Amniotic stem cell (primary cell): ENCODE measurements at regions not wholly inside any gene's neighbourhood (a gene's known extent, or its start where the extent isn't known, plus 50 kb on each side); places are given as distances from the start of the nearest gene placed in this dataset.

ENCODE experiments used
- DNase-seq: peaks from one replicate; lab custom pipeline; 2025; lab: John Stamatoyannopoulos, UW

DNA sequence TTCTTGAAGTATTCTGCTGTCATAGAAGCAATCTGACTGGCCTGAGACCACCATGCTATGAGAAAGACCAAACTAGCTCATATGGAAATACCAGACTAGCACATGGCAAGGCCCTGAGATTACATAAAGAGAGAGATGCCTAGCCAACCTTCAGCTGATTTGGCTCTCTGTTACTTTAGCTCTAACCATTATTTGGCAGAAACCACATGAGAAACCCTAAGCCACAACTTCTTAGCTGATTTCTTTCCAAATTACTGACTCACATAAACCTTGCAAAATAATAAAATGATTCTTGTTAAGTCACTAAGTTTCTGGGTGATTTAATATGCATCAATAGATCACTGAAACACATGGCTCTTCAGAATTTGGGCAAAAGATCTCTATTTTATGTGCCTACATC is 295.0 kb upstream of the ZNF521 start:
- no peak for DNase-seq

DNA sequence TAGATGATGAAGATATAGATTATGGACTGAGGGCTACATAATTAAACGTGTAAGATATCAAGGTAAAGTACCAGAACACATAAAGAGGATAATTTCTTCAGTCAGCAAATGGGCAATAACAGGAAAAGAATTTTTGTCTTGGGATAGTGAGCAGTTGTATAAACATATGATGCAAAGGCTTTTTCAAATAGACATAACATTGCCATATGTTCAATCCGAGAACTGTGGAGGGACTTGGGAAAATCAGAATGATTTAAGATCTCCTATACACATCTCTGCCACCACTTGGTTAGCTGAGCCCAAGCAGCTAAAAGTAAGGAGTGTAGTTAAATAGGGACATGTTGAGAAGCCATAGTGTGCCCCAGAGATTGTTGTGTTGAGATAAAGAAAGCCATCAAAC is 287.6 kb upstream of the ZNF521 start:
- DNase-seq = no peak

DNA sequence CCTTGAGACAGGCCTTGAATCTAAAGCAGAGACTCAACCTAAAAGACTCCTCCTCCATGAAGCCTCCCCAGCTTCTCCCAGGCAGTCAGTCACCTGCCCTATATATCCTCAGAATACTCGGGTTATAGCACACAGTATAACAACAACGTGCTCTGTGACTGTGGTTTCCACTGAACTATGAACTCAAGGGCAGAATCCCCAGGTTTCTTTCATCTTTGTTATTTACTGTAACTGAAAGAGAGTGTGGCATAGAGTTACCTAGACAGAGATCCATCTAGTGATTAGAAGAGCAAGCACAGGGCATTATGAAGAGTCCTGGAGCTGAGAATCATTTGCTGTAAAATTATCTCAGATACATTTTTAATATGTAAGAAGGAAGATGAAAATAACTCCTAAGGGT is 281.6 kb upstream of the ZNF521 start:
- no peak for DNase-seq

DNA sequence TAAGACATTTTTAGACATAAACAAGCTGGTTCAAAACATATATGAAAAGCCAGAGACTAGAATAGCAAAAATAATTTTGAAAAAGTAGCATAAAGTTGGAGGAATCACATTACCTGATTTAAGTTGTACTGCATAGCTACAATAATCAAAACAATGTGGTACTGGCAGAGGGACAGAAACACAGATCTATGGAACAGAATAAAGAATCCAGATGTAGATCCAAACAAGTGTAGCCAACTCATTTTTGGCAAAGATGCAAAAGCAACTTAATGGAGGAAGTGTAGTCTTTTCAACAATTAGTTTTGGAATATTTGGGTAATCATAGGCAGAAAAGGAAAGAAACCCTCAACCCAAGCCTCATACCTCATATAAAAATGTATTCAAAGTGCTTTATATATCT is 278.7 kb upstream of the ZNF521 start:
- no peak for DNase-seq

DNA sequence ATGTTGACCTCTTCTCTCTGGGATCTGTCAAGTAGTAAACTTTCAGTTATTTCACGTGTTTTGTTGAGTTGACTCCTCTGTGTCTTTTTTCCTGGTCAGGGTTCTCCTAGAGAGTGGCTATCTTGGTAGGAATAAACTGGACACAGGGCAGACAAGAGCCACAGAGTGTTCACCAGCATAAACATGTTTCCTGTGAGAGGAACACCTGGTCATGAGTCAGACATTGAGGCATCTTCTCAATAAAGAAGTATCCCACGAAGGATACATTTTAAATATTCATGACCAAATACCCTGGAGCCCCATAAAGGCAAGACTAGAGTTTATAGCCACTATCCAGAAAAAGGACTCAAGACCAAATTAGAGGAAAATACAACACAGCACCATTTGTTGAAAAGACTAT is 269.7 kb upstream of the ZNF521 start:
- no peak for DNase-seq

DNA sequence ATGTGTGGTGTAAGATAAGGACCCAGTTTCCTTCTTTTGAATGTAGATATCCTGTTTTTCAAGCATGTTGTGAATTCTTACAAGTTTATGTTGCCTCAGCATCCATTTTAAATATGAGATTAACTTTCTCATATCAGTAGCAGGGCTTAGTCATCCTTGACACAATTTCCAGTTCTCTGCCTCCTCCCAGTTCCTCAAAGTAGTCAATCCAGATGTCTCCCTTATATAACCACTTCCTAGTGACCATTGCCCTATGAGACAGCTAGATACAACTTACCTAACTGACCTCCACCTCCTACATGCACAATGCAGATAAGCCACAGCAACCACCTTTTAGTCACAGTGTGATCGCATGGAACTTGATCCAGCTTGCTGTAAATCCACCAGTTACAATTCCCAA is 269.2 kb upstream of the ZNF521 start:
- DNase-seq = no peak

DNA sequence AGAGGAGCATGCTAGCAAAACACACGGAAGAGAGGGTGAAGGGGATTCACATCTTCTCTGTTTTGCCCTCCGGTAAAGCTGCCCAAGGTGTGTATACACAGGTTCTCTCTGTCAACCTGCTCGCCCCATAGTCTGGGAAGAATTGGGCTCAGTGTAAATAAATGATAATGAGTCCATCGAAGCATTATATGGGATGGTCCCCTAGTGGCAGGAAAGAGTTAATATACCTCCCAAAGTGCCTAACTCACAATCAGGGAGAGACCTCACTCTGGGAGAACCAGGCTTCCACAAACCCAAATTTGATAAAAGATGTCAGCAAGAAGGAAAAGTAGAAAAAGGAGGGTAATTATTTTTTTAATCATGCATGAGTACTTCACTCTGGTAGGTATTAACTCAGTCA is 262.2 kb upstream of the ZNF521 start:
- DNase-seq = no peak

DNA sequence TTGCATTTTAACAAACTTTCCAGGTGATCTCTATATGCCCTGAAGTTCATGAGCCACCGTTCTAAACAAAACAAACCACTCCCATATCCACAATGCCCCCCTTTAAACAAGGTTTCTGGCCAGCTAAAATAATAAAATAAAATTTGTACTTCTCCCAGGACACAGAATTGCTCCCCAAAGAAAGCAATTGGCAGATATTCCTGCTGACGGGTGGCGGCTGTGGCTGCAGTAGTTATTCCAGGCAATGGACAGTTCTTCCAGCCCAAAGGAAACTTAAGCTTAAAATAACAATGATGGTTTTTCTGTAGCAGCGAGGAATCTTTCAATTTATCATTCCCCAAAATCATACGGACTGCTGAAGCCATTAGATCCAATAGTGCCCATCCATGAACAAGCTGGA is 260.5 kb upstream of the ZNF521 start:
- no peak for DNase-seq

DNA sequence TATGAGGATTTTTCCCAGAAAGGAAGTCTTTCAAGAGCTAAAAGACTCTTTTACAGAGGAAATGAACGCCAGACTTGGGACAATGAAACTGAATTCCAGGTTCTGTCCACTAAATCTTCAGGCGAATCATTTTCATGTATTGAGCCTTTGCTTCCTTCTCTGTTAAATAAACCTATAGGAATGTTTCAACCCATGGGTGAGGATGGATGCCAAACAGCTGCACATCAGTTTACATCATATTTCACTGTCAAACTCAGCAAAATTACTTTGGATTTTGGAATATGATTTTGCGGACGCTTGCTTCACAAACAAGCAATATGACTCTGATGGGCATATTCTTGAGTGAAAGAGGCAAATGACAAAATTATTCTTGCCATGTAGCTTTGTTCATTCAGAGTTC is 256.1 kb upstream of the ZNF521 start:
- no peak for DNase-seq

DNA sequence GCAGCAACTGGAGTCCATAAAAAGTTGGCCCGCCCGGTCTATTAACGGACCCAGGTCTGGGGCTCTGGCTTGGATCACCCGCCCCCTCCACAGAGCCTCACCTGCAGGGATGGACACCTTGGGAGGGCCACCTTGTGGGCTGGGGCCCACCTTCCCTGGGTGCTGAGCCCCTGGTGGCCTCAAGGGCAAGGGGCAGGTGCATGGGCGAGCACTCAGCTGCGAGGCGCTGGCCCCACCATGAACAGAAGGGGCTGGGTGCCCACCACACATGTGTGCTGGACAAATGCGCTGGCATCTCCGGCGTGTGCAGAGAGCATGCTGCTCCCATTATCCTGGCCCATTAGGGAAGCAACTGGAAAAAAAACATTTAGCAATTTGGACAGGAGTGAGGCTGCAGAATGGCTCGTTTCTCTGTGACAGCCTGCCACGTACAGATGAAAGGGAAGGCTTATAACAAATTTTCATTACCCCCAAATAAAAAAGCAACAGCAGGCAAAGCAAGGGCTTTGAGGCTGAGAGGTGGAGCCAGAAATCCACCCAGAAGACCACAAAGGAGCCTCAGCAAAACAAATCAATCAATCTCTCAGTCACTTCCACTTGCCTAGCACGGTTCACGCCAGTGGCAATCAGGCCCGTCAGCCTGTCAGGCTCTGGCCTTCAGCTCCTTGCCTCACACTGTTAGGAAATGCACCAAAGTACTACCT is 253.1 kb upstream of the ZNF521 start:
- DNase-seq = no peak

DNA sequence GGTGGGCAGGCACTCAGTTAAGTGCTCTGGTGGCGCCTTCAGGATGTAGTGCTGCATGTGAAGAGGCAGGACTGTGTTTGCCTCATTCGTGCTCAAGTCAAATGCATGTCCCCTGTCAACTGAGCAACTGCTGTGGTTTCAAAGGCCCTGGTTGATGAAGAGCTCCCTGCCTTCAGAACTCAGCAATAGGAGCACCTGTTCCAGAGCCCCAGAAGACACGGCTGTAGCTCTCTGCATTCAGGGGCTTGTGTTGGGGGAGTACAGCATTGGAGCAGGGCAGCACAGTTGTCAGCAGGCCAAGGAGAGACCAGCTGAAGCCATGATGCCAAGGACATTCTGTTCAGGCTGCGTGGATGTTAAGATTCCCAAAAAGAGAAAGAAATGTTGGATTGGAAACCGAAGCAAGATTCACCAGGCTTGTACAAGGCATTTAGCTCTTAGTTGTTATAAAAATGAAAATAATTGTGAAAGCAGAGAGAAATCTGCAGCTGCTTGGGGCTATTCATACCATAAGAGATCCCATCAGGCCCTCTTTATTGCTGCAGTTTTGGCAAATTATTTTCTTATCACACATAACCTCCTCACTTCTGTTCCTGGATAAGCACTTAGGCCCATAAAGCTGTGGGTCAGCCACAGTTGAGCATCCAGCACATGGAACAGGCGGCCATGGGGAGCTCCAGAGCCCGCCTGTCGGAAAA is 252.4 kb upstream of the ZNF521 start:
- no peak for DNase-seq

DNA sequence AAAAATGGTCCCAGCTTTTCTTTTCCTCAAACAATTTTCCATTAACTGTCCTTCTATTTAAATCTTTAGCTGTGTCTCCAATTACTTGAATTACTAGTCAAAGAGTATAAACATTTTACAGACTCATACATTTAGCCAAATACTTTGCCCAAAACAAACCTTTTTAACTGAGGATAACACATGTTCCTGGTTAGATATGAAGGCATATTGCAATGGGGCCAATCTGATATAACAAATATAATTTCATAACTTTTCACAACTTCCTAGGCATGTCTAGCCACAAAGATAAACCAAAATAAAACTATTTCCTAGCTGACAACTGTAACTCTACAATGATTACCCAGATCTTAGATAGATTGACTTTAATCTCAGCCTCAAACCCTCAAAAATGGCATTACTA is 247.5 kb upstream of the ZNF521 start:
- no peak for DNase-seq

DNA sequence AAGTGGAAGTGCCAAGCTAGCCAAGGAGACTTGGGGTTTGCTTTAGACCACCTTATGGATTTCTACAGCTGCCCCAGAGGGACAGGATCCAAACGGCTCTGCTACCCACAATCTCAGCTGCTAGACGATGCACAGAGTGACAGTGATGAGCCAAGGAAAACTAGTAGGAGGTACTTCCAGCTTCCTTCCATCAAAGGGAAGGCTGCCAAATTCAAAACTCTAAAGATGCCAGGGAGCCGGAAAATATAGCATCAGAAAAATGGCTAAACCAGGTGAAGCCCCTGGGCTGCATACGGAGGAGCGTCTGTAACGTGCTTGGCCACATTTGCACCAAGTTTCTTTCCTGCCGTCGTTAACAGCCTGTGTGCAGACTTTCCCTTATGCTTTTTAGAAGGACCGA is 245.5 kb upstream of the ZNF521 start:
- no peak for DNase-seq

DNA sequence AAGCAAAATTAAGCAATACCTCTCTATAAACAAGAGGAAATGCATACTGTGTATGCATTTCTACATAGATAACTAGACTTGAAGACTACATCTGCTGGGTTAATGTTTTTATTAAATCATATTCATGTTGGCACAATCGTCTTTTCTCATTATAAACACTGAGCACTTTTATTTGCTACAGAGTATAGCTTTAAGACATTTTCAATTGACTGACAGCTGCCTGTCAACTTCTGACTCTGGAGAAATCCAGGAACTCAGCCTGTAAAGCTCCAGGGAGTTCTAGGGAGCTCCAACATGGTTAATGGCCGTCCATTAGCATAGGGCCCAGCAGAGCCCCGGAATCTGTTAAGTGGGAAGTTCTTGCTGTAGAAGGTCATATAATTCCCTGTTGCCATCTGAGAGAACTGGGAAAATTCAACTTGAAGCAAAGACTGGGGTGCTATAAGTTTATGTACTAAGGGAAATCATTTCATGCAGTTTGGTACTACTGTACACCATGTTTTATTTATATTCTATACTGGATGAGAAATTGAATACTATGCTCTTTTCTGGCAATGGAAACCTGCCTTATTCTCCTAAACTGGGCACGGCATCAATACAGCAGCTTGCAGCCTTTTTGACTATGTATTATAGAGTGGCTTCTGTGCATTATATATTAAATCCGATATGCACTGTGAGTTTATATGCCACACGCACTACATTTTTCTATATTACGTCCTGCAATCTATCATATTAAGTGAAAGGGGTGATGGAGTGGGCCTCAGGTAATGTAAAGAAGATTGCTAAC is 243.5 kb upstream of the ZNF521 start:
- no peak for DNase-seq

DNA sequence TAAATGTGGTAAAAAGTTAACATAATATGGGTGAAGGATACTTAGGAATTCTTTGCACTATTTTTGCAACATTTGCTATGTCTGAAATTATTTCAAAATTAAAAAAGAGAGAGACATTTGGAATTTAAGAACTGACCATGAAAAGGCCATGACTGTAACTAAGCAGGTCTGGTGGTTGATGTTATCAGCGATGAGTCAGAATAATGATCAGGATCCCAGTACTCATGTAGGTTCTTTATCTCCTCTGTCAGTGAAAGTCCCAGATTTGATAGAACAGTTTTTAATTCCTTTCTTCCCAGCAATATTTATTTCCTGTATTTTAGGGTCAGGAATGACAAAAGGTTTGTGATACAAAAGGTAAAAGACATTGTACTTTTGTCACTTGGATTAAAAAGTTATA is 242.4 kb upstream of the ZNF521 start:
- DNase-seq = no peak

DNA sequence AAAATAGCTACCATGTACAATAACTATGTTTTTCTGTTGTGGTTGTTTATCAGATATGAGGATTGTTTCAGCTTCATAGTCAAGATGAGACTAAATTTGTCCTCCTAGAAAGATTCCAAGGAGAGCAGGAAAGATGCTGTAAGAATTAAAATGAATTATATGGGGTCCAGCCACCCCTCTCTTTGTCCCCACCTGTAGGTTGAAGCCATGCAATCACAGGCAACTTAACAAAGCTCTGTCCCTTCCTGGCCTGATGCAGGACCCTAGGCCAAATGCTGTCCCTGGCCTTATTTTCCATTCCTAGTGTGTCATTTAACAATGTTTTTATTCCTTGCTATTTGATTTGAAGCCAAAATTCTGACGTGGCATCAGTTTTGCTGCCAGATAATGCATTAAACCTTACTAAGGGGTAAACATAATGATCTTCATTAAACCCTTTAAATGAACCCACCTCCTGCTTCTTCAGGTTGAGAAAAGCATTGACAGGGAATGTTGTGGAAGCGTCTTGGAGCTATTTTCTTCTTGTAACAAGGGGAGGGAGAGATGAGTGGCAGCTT is 240.9 kb upstream of the ZNF521 start:
- no peak for DNase-seq

DNA sequence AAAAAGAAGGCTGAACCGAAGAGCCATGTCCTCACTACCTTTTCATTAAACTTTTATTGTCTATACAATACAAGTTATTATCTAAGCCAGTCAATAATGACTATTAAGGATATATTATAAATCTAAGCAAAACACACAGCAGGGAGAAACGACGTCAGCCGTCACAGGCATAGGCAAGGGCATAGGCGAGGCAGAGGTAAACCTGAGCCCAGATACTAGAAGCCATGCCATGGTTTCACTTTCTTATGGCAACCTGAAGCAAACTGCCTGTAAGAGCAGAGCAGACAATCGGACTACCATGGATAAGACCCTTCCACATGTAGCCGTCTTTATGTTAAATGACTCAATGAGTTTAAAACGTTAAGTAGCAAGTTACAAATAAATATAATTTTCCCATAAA is 238.5 kb upstream of the ZNF521 start:
- no peak for DNase-seq

DNA sequence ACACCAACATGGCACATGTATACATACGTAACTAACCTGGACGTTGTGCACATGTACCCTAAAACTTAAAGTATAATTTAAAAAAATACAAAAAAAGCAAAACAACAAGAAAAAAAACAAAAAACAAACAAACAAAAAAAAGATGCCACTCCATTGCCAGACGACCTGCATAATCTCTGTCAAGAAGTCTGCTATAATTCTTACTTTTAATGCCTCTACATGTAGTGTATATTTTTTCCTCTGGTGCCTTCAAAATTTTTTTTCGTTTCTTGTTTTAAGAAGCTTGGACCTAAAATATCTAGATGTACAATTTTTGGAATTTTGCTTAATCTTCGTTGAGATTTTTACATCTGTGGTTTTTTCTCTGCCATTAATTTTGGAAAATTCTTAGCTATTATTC is 235.6 kb upstream of the ZNF521 start:
- no peak for DNase-seq

DNA sequence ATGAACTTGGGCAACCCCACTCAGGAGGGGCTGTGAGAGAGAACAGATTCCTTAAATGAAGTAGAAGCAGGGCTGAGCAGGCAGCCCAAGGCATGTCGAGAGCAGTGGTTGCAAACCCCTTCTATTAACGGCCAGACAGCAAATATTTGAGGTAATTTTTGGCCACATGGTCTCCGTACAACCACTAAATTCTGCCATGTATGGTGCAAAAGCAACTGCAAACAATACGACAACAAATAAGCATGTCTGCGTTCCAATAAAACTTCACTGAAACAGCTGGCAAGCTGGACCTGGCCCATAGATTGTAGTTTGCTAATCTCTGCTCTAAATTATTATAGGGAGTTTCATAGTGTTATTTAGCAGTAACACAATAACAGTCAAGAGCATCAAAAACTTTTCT is 217.0 kb upstream of the ZNF521 start:
- DNase-seq = no peak

DNA sequence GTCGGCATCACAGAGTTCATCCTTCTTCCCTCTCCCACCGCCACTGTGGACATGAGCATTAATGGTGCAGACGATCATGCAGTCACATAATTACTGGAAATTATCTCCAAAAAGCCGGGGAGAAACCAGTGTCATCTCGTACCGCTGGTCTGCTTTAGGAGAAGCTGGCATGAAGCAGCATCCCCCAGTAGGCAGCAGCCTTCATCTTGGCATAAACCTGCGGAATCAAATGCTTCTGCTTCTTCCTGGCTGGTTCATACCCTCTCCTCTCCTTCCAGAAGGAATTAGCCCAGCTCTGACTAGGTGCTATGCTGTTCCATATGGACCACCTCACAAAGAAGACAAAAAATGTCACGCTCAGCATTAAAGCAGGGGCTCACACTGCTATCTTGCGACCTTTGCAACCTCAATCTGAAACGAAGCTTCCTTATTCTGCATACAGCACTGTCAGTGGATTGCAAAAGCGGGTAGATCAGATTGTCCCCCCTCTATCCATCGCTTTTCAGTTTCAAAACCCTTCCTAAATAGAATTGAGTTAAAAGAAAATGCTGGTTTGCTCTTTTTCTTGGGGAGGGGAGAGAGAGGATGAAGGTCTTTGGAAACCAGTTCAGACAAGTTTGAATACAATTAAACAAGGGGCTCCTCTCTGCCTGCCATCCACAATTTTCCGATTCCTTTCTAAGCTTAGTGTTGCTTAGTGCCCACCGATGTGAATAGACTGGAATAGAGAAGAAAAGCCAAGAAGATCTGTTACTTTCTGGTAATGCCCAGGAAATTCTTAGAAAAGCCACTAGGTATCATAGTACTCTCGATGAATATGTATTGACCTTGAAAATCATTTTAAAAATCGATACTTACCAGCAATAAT is 212.1 kb upstream of the ZNF521 start:
- DNase-seq = no peak

DNA sequence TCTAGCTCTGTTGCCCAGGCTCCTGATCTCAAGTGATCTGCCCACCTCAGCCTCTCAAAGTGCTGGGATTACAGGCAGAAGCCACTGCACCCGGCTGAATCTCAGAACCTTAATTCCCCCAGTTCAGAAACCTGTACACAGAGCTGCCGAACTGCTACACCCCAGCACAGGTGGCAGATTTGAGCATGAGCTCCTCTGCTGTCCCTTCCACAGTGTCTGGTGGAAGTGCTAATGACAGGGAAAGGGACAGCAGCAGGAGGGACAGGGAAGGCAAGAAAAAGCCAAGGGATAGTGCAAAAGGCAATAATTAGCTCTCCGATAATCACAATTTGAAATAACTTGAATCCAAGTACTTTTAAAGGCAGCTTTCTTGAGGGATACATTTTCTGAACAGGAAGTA is 211.4 kb upstream of the ZNF521 start:
- no peak for DNase-seq

DNA sequence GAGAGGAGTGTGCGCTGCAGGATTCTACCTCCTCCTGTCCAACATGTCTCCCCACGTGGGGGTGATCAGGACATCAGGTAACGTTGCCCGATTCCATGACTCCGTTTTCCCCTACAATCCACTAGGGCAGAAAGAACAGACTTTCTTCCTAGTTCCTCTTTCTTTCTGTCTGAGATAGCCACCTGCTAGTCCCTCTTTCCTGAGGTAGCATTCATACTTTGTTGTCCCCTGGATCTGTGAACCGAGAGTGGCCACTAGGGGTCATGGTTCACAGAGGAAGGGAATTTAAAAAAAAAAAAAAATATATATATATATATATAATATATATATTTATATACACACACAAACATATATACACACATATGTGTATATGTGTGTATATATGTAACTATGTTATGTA is 210.0 kb upstream of the ZNF521 start:
- DNase-seq = no peak
